ENCODE measurements at regions not wholly inside any gene's neighbourhood (a gene's known extent, or its start where the extent isn't known, plus 50 kb on each side); places are given as distances from the start of the nearest gene placed in this dataset.

GRCh38 chr5:153308282-153308681 is 182.2 kb upstream of the GRIA1 start:
- no peaks in the 10 kb centered on the region for H3K27me3 ChIP-seq (ENCODE audit: low read length)
- POLR2A ChIA-PET (ENCODE audit: unreplicated experiment) = no interaction called here
- CTCF ChIA-PET = no interaction called here

GRCh38 chr5:153318556-153318955 is 171.9 kb upstream of the GRIA1 start:
- Histone ChIP-seq H3K4me2 (ENCODE audit: low read length) (no peak overlapping the region), H3K9ac (ENCODE audit: low read length) (no peak overlapping the region), H3K27ac (ENCODE audit: low read length) (no peak overlapping the region), H4K20me1 (ENCODE audit: low read length) (no peaks in the 10 kb centered on the region), H3K4me3 (ENCODE audit: low read length) (no peak overlapping the region), H3K4me1 (ENCODE audit: insufficient read depth, low read length) (no peaks in the 10 kb centered on the region), H3K79me2 (ENCODE audit: low read length) (no peaks in the 10 kb centered on the region), H3K36me3 (ENCODE audit: low read depth, low read length) (no peaks in the 10 kb centered on the region), H3F3A (ENCODE audit: low read length, unreplicated experiment) (no peaks in the 10 kb centered on the region), H3K9me2 (replicated peaks; ENCODE audit: low read length) (no peaks in the 10 kb centered on the region), H3K27me3 (ENCODE audit: low read length) (0 out of 2 replicates have a peak, but pooled peaks cover 3% of the 10 kb centered on the region), H2AFZ (ENCODE audit: low read length) (no peak overlapping the region), H3K9me3 (ENCODE audit: low read length) (no peaks in the 10 kb centered on the region)
- no TSS peak for BruUV-seq (replicated peaks)
- CTCF ChIA-PET = no interaction called here
- DNase-seq (no peak), ATAC-seq (no peak)
- no peak for TF ChIP-seq EZH2phosphoT487 (IDR thresholded peaks at IDR 0.05; ENCODE audit: borderline replicate concordance, low read length)
- TF ChIP-seq EZH2 (IDR thresholded peaks at IDR 0.05; ENCODE audit: low read length, unreplicated experiment) = no peak
- no peak for TF ChIP-seq CTCF (conservative IDR thresholded peaks at IDR 0.05; ENCODE audit: low read depth, low read length)
- intact Hi-C loops (cut with micrococcal nuclease) = no loop called here
- POLR2A ChIA-PET (ENCODE audit: unreplicated experiment) = no interaction called here

More at GRCh38 chr5:153308282-153308681, 182.2 kb upstream of the GRIA1 start:
- ATAC-seq = no peak
- no peak overlapping the region for H2AFZ ChIP-seq (ENCODE audit: low read length)
- no peak for DNase-seq
- H3K4me1 ChIP-seq (ENCODE audit: insufficient read depth, low read length) = no peaks in the 10 kb centered on the region
- no TSS peak for BruUV-seq (replicated peaks)
- no peak overlapping the region for H3K4me2 ChIP-seq (ENCODE audit: low read length)
- no peak for TF ChIP-seq EZH2 (IDR thresholded peaks at IDR 0.05; ENCODE audit: low read length, unreplicated experiment)
- TF ChIP-seq EZH2phosphoT487 (IDR thresholded peaks at IDR 0.05; ENCODE audit: borderline replicate concordance, low read length) = no peak
- no peak for TF ChIP-seq CTCF (conservative IDR thresholded peaks at IDR 0.05; ENCODE audit: low read depth, low read length)
- no peaks in the 10 kb centered on the region for H3K9me3 ChIP-seq (ENCODE audit: low read length)
- no peaks in the 10 kb centered on the region for H4K20me1 ChIP-seq (ENCODE audit: low read length)
- H3K79me2 ChIP-seq (ENCODE audit: low read length) = no peaks in the 10 kb centered on the region
- H3K4me3 ChIP-seq (ENCODE audit: low read length) = no peak overlapping the region
- H3K27ac ChIP-seq (ENCODE audit: low read length) = no peak overlapping the region
- H3K9ac ChIP-seq (ENCODE audit: low read length) = no peak overlapping the region
- no peaks in the 10 kb centered on the region for H3K9me2 ChIP-seq (replicated peaks; ENCODE audit: low read length)
- no peaks in the 10 kb centered on the region for H3F3A ChIP-seq (ENCODE audit: low read length, unreplicated experiment)
- intact Hi-C loops (cut with micrococcal nuclease) = no loop called here
- no peaks in the 10 kb centered on the region; the same call in 1 of the 2 replicates for H3K36me3 ChIP-seq (ENCODE audit: low read depth, low read length)

- Histone ChIP-seq H3F3A (ENCODE audit: low read length, unreplicated experiment) (no peaks in the 10 kb centered on the region), H3K4me2 (ENCODE audit: low read length) (no peak overlapping the region), H3K36me3 (ENCODE audit: low read depth, low read length) (no peaks in the 10 kb centered on the region), H3K9me2 (replicated peaks; ENCODE audit: low read length) (no peaks in the 10 kb centered on the region), H3K9ac (ENCODE audit: low read length) (no peak overlapping the region), H3K27ac (ENCODE audit: low read length) (no peak overlapping the region), H3K9me3 (ENCODE audit: low read length) (no peaks in the 10 kb centered on the region), H3K4me1 (ENCODE audit: insufficient read depth, low read length) (no peaks in the 10 kb centered on the region), H3K4me3 (ENCODE audit: low read length) (no peak overlapping the region), H4K20me1 (ENCODE audit: low read length) (no peaks in the 10 kb centered on the region), H2AFZ (ENCODE audit: low read length) (no peak overlapping the region), H3K79me2 (ENCODE audit: low read length) (no peaks in the 10 kb centered on the region), H3K27me3 (ENCODE audit: low read length) (0 out of 2 replicates have a peak, but pooled peaks cover 3% of the 10 kb centered on the region)
- POLR2A ChIA-PET (ENCODE audit: unreplicated experiment) = no interaction called here
- intact Hi-C loops (cut with micrococcal nuclease) = no loop called here
- BruUV-seq (replicated peaks) = no TSS peak
- ATAC-seq (no peak), DNase-seq (no peak)
- TF ChIP-seq CTCF (conservative IDR thresholded peaks at IDR 0.05; ENCODE audit: low read depth, low read length) = no peak
- no peak for TF ChIP-seq EZH2phosphoT487 (IDR thresholded peaks at IDR 0.05; ENCODE audit: borderline replicate concordance, low read length)
- TF ChIP-seq EZH2 (IDR thresholded peaks at IDR 0.05; ENCODE audit: low read length, unreplicated experiment) = no peak
- CTCF ChIA-PET = no interaction called here
These were observed 169.0 kb upstream of the GRIA1 start for GRCh38 chr5:153321478-153321877.
